ENCODE measurements at regions not wholly inside any gene's neighbourhood (a gene's known extent, or its start where the extent isn't known, plus 50 kb on each side); places are given as distances from the start of the nearest gene placed in this dataset.
"Not testable (repeated sequence)": the region's sequence is repeated elsewhere in the genome, so short reads cannot be mapped to it uniquely, and the experiment has no call there.

DNA sequence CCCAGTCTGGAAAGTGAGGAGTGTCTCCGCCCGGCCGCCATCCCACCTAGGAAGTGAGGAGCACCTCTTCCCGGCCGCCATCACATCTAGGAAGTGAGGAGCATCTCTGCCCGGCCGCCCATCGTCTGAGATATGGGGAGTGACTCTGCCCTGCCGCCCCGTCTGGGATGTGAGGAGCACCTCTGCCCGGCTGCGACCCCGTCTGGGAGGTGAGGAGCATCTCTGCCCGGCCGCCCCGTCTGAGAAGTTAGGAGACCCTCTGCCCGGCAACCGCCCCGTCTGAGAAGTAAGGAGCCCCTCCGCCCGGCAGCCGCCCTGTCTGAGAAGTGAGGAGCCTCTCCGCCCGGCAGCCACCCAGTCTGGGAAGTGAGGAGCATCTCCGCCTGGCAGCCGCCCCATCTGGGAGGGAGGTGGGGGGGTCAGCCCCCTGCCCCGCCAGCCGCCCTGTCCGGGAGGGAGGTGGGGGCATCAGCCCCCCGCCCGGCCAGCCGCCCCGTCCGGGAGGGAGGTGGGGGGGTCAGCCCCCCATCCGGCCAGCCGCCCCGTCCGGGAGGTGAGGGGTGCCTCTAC is 671.8 kb upstream of the IMPG1 start:
- DNase-seq; intact Hi-C loops (cut with micrococcal nuclease); H3K36me3 Mint-ChIP-seq; H3K27ac Mint-ChIP-seq; H3K27me3 ChIP-seq (ENCODE audit: control insufficient read depth, insufficient read depth, low read length); H3K4me1 Mint-ChIP-seq; H3K27me3 Mint-ChIP-seq (ENCODE audit: low read depth in 2 of 2); H3K4me3 ChIP-seq (ENCODE audit: low read length); H3K27ac ChIP-seq (ENCODE audit: low read length); H3K9me3 ChIP-seq (ENCODE audit: control insufficient read depth, insufficient read depth, low read length); ATAC-seq; H3K36me3 ChIP-seq (ENCODE audit: control insufficient read depth, insufficient read depth, low read length); H3K4me1 ChIP-seq (ENCODE audit: control insufficient read depth, insufficient read depth, low read length); H3K4me3 Mint-ChIP-seq: not testable (repeated sequence)
- H3K9me3 Mint-ChIP-seq: peaks cover 10 to 11% of the 10 kb centered on the region in 2 donors
- 91% methylated on average over 35 of the region's 38 CpGs for WGBS (ENCODE audit: insufficient coverage)

DNA sequence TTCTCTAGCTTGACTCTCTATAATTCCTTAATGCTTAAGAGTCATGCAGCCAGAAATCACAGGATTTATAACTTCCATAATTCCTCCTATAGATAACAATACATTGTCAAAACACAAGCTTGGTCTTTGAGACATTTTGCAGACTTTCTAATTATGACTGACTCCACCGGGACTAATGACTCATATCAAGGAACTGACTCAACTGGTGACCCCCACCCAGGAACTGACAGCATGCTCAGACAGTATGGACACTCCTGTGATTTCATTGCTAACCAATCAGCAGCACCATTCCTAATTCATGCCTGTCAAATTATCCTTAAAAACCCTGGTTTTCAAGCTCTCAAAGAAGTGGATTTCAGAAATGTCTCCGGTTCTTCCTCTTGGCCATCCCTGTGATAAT is 670.5 kb upstream of the IMPG1 start:
- intact Hi-C loops (cut with micrococcal nuclease): no loop called here
- no peaks in the 10 kb centered on the region for H3K27me3 Mint-ChIP-seq (ENCODE audit: low read depth in 2 of 2)
- H3K9me3 Mint-ChIP-seq: peaks cover 5 to 12% of the 10 kb centered on the region in 2 donors
- TF ChIP-seq, protein P1, sequence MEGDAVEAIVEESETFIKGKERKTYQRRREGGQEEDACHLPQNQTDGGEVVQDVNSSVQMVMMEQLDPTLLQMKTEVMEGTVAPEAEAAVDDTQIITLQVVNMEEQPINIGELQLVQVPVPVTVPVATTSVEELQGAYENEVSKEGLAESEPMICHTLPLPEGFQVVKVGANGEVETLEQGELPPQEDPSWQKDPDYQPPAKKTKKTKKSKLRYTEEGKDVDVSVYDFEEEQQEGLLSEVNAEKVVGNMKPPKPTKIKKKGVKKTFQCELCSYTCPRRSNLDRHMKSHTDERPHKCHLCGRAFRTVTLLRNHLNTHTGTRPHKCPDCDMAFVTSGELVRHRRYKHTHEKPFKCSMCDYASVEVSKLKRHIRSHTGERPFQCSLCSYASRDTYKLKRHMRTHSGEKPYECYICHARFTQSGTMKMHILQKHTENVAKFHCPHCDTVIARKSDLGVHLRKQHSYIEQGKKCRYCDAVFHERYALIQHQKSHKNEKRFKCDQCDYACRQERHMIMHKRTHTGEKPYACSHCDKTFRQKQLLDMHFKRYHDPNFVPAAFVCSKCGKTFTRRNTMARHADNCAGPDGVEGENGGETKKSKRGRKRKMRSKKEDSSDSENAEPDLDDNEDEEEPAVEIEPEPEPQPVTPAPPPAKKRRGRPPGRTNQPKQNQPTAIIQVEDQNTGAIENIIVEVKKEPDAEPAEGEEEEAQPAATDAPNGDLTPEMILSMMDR (IDR thresholded peaks at IDR 0.05): no peak
- Histone ChIP-seq H3K9me3 (ENCODE audit: control insufficient read depth, insufficient read depth, low read length) (no peaks in the 10 kb centered on the region), H3K27ac (ENCODE audit: low read length) (no peak overlapping the region), H3K36me3 (ENCODE audit: control insufficient read depth, insufficient read depth, low read length) (no peaks in the 10 kb centered on the region), H3K4me1 (ENCODE audit: control insufficient read depth, insufficient read depth, low read length) (no peaks in the 10 kb centered on the region), H3K4me3 (ENCODE audit: low read length) (no peak overlapping the region), H3K27me3 (ENCODE audit: control insufficient read depth, insufficient read depth, low read length) (no peaks in the 10 kb centered on the region)
- no peak overlapping the region for H3K27ac Mint-ChIP-seq
- no peak for DNase-seq
- ATAC-seq: no peak
- peaks cover 7% of the 10 kb centered on the region for H3K36me3 Mint-ChIP-seq
- 89% methylated on average over 2 of the region's 2 CpGs for WGBS (ENCODE audit: insufficient coverage)
- H3K4me3 Mint-ChIP-seq: no peak overlapping the region
- no peaks in the 10 kb centered on the region for H3K4me1 Mint-ChIP-seq

DNA sequence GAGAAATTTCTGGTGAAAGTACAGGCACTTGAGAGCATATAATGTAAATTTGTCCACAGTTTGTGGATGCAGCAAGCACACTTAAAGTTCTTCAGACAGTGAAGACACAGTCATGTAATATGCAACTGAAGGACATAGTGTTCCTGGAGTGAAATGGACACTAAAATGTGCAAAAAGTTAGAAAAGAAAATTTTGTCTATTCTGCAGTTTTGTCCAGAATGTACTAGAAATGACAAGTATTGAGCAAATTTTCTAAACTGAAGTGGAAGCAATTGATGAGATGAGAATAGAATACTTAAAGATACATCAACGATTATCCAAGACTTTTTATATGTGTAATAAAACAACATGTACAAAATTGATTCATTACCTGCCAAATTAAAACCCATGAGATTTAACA is 647.0 kb upstream of the IMPG1 start:
- Mint-ChIP-seq H3K9me3 (peaks cover 28 to 32% of the 10 kb centered on the region in 2 donors), H3K27ac (no peak overlapping the region), H3K4me3 (no peak overlapping the region), H3K27me3 (ENCODE audit: low read depth in 2 of 2) (no peaks in the 10 kb centered on the region), H3K4me1 (no peaks in the 10 kb centered on the region), H3K36me3 (no peaks in the 10 kb centered on the region)
- TF ChIP-seq, protein P1 (IDR thresholded peaks at IDR 0.05): no peak
- intact Hi-C loops (cut with micrococcal nuclease): no loop called here
- no peaks in the 10 kb centered on the region for H3K4me1 ChIP-seq (ENCODE audit: control insufficient read depth, insufficient read depth, low read length)
- H3K4me3 ChIP-seq (ENCODE audit: low read length): no peak overlapping the region
- no peak overlapping the region for H3K27ac ChIP-seq (ENCODE audit: low read length)
- no peaks in the 10 kb centered on the region for H3K36me3 ChIP-seq (ENCODE audit: control insufficient read depth, insufficient read depth, low read length)
- DNase-seq (no peak), ATAC-seq (no peak)
- no peaks in the 10 kb centered on the region for H3K27me3 ChIP-seq (ENCODE audit: control insufficient read depth, insufficient read depth, low read length)
- no peaks in the 10 kb centered on the region for H3K9me3 ChIP-seq (ENCODE audit: control insufficient read depth, insufficient read depth, low read length)
- WGBS (ENCODE audit: insufficient coverage): no CpG with 5 or more reads among the region's 1 CpG

DNA sequence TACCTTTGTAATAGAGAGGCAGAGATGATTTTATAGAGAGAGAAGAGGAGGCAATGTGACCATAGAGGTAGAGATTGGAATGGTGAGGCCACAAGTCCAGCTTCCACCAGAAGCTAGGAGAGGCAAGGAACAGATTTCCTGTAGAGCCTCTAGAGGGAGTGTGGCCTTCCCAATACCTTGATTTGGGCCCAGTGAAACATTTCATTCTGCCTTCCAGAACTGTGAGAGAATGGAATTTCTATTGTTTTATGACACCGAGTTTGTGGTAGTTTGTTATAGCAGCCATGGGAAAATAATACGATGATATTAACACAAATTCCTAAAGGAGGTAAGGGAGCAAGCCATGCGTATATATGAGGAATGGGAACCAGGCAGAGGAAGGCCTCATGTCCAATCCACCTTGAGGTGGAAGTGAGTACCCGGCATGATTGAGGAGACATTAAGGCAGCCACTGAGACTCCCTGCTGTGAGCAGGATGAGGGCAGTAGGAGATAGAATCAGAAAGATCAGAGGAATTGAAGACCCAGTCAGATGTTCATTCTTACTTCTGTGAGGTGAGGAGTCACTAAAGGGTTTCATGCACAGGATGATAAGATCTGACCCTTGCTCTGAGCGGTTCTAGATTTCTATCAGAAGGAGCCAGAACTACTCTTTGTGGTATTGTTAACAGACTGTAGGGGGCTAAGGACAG is 636.3 kb upstream of the IMPG1 start:
- TF ChIP-seq, protein P1 (IDR thresholded peaks at IDR 0.05): no peak
- no peaks in the 10 kb centered on the region for H3K27me3 ChIP-seq (ENCODE audit: control insufficient read depth, insufficient read depth, low read length)
- H3K9me3 Mint-ChIP-seq: peaks cover 10 to 11% of the 10 kb centered on the region in 2 donors
- WGBS (ENCODE audit: insufficient coverage): 71% methylated on average over 5 of the region's 5 CpGs
- ATAC-seq (no peak), DNase-seq (no peak)
- H3K4me1 Mint-ChIP-seq: no peaks in the 10 kb centered on the region
- no peak overlapping the region for H3K27ac Mint-ChIP-seq
- H3K9me3 ChIP-seq (ENCODE audit: control insufficient read depth, insufficient read depth, low read length): no peaks in the 10 kb centered on the region
- no peak overlapping the region for H3K4me3 Mint-ChIP-seq
- H3K4me3 ChIP-seq (ENCODE audit: low read length): no peak overlapping the region
- H3K36me3 Mint-ChIP-seq: peaks cover 10% of the 10 kb centered on the region
- intact Hi-C loops (cut with micrococcal nuclease): no loop called here
- H3K4me1 ChIP-seq (ENCODE audit: control insufficient read depth, insufficient read depth, low read length): no peaks in the 10 kb centered on the region
- H3K27ac ChIP-seq (ENCODE audit: low read length): no peak overlapping the region
- H3K36me3 ChIP-seq (ENCODE audit: control insufficient read depth, insufficient read depth, low read length): no peaks in the 10 kb centered on the region
- no peaks in the 10 kb centered on the region for H3K27me3 Mint-ChIP-seq (ENCODE audit: low read depth in 2 of 2)

All from natural killer cell (primary cell).